NCI-H526 (cell line): ENCODE measurements at regions not wholly inside any gene's neighbourhood (a gene's known extent, or its start where the extent isn't known, plus 50 kb on each side); places are given as distances from the start of the nearest gene placed in this dataset.

Experiments
- DNase-seq, 2 experiments: peaks; one replicate each; lab custom pipeline; 2025; lab: John Stamatoyannopoulos, UW

DNA sequence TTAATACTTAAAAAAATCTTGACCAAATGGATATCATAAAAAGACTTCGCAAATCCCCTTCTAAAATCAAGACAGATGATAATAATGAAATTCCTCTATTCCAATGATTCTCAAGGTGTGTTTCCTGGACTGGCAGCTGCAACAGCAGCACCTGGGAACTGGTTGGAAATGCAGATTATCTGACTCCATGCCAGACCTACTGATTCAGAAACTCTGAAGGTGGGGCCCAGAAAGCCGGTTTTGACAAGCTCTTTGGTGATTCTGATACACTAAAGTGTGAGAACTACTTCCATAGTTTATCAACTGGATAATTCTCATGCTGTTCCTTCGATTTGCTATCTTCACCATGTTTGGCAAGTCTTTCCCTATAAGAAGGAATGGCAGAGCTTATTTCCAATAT lies 252.1 kb downstream of the COL12A1 start:
- no peak for DNase-seq

DNA sequence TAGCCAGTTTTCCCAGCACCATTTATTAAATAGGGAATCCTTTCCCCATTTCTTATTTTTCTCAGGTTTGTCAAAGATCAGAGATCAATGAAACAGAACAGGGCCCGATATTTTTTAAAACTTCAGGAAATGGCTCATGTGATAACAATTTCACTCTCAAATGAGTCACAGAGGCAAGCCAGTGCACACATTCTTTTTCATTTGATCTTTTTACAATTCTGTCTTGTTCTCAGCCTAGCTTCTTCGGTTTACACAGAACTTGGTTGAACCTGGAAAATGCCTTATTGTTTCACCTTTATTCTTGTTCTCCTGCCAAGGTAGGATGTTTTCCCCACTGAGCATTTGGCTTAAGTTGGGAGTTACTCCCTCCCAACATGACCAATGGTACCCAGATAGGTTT lies 258.9 kb downstream of the COL12A1 start:
- no peak for DNase-seq

DNA sequence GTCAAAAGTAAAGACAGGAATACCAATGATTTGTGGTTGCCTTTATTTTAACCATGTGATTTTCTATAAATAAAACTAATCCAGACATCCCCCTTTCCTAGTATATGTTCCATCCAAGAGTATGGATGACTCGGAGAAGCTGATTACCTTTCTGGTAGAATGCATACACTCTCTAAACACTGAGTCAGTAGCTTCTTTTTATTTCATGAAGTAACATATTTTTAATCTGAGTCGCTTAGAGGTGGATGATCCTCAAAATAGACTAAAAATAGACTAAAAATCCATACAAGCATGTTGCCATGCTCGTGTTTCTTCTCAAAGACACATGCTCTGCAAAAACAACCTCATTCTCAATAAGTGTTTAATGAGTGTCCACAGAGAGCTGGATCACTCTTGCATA lies 263.7 kb downstream of the COL12A1 start:
- no peak for DNase-seq

DNA sequence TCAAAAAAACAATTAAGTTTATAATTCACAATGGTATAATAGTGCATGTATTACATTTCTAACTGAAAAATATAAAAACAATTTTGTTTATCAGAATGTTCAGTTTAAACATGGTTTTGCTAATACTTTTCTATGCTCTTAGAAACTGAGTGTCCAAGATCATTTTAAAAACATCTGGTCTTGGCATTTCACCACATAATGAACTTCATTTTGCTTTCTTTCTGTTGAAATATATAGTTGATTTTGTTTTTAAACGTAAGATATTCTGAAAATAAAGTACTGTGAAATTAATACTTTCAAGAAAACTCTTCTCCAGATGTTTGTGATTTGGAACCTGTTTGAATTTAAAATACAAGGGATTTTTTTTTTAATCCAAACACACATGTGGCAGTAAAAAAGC lies 264.4 kb downstream of the COL12A1 start:
- no peak for DNase-seq

DNA sequence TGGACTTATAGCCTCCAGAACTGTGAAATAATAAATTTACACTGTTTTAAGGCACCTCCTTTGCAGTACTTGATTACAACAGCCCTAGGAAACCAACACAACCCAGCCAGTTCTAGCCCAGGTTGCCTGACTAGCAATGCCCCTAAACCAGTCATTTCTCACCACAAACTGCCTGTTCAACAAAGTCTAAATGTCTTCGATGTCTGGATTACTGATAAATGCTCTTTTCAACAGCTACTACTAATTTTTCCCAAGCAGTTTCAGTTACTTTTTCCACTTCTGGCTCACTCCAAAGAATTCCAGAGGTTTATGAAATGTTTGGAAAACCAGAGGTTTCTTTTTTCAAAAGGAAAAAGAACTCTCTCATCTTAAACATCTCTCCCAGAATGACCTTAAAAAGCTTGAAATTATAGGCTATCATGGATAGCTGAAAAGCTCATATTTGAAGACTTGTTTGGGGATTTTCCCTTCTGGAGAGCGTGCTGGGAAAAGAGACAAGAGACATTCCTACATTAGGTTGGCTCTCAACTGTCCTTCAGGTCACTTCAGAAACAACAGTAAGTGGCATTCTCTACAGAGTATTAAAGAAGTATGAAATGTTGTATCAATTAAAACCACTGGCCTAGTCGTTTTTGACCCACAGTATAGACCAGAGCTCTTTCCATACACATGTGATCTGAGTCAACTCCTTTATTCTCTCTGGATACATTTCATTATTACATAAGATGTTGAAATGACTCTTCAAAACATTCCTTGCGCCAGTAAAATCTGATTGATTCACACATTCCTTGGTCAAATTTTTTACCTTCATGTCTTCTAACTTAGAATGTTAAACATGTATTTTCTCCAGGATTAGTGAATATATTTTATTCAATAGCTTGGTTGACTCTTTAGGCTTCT lies 265.9 kb downstream of the COL12A1 start:
- DNase-seq = no peak

DNA sequence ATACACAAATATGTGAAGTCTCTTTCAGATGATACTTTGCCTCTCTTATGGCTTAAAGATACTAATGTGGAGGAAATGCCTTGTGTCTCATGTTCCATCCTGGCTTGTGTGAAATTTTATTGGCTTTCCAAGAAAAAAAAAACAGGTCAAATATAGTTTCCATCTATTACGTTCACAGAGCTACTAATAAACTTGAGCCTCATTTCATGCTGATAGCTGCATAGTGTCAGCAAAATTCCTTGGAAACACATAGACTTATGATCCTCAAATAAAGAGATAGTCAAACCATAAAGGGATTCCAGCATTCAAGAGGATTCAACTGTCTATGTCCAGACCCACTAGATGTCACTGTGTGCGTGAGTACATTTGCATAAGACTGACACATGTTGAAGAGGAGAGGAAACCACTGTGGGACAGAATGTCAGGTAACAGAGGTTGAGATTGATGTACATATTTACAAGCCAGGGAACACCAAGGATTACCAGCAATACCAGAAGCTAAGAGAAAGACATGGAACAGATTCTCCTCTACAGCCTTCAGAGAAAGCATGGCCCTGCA lies 266.6 kb downstream of the COL12A1 start:
- DNase-seq = peak in 1 of 2 experiments; percentile 22

DNA sequence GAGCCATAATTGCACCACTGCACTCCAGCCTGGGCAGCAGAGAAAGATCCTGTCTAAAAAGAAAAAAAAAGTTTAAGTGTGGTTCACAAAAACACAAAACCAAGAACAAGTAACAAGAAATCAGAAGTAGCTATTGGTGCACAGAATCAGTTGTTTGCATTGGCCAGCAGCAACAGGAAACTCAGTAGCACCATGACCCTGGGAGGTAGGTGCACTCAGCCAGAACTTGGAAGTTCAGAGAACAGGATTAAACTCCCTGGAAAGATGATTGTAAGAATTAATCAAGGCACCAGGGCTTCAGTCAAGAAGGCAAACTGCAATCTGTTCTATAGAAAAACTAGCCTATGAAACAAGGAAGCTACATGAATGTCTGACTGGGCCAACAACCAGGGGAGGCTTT lies 267.9 kb downstream of the COL12A1 start:
- DNase-seq = no peak

DNA sequence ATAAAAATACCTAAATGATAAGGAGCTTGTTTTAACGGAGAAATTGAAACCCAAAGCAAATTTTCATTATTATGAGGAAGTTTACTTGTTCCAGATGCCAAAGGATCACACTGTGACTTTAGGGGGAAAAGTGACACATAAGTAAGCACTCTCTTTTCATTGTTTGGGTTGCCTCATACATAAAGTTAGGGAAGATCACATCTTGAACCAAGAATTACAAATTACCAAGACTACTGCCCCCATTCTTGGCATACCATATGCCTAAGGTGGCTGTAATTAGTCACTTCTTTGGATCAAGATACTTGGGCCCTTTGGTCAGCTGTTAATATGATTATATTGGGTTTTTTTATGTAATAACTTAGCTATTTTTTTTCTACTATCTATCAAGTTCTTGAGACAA lies 269.0 kb downstream of the COL12A1 start:
- no peak for DNase-seq

DNA sequence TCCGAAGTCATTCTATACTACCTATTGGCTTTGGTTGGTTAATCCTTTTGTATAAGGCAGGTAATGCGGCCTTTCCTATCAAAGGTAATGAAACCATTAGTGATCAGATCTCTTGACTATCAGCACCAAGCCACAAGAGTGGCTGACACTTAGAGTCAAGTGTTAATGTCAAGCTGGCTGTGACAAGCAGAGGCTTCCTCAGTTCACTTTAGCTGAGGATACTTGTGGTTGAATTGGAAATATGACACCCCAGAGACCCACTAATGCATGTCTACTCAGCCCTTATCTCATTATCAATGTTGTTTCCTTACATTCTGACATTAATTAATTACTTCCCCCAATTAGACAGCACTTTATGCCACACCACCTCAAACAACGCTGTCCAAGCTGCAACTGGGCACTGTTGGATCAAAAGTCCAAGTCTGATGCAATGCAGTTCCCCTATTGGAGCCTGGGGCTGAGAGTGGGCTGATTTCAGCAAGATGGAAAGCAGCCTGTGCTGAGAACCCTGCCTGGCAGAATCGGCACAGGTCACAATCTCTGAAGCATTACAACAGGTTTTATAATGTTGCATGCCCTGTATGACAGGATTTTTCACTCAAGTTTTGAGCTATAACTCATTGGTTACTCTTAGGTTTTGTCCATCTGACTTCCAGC lies 273.5 kb downstream of the COL12A1 start:
- no peak for DNase-seq

DNA sequence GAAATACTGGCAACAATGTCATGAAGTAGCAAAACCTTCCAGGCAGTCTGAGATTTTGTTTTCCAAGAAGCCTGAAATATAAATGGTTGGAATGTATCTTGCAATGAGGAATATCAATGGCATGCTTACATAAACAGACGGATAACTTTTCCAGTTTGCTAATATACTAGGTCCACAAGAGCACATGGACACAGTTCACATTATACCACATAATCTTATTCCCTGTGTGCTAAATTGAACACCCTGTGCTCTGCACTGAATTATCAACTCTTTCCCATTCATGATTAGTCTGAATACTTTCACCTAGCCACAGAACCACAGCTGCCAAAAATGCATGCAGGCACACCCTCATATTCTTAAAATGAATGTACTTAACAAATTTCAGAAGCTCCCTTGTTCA lies 274.3 kb downstream of the COL12A1 start:
- DNase-seq = no peak

DNA sequence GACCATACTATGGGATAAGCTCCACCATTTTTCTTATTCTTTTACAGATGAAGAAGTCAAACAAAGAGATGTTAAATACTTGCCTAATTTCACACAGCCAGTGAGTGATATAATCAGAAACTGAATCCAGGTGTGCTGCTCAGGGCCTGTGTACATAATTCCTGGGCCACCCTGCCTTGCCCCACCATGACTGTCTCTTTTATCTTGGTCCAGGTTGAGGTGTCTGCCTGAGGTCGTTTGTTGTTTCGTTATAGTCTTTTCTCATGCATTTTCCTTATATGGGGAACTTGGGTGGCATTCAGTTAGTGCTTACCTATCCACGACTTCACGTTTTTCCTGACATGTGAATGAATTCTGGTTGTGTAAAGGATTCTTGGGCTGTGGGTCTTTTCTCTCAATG lies 277.6 kb downstream of the COL12A1 start:
- DNase-seq = no peak

DNA sequence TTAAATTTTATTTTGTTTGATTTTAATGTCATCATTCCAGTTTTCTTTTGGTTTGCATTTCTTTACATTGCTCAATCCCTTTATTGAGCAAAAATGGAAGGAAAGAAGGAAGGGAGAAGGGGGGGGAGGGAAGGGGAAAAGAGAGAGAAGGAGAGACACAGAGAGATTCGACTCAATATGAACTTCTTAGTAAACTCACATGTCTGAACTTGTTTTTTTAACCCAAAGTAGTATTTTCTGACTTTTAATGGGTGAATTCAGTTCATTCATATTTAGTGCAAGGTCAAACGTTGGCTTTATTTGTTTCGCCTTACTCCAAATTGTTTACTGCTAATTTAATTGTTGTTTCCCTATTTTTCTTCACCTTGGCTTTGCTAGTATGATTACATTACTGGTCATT lies 278.6 kb downstream of the COL12A1 start:
- no peak for DNase-seq

DNA sequence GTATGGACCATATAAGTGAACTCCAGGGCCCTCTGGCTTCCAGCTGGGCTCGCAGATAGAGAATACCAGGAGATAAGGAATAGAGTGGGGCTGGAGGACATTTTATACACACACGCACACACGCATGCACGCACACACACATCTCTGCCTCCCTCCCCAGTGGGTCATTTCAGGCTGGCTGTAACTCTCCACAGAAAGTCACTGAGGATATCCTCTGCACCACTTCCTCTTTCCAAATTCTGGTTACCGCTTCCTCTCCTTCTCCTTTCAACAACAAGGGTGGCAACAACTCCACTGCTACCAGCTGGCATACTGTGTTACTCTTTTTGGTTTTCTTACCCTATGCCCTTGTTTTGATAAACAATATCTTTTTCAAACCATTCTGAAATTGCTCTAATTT lies 280.2 kb downstream of the COL12A1 start:
- DNase-seq = no peak

DNA sequence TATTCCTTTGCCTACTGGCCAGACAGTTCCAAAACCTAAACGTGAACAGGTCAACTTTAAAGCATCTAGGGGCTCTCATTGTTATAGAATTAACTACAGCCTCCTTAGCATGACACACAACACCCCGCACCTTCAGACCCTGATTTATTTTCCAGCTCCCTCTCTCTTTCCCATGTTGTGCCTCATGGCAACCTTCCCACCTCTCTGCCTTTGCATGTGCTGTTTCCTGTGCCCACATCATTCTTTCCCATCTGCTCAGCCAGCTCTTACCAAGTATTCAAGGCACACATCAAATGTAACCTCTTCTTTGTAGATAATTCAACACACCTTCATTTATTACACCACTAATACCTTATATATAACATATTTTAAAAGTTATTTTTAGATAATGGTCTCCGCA lies 291.0 kb downstream of the COL12A1 start:
- DNase-seq = no peak

DNA sequence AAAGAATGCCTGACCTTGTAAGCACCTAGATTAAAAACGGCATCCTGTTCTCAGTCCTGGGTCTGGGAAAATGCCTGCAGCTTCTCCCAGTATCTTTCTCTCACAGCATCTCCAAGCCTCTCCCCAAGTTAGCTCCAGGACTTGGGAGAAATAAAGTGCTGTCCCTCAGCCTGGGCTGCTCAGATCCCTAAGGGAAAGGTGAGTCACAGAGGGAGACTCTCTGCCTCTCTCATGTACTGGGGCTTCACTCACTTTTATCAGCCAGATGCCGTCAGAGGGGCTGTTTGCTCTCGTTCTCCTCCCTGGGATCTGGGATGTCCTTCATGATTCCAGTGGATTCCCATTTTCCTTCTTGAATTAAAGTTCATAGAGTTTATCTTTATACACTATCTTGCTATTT lies 293.6 kb downstream of the COL12A1 start:
- no peak for DNase-seq

DNA sequence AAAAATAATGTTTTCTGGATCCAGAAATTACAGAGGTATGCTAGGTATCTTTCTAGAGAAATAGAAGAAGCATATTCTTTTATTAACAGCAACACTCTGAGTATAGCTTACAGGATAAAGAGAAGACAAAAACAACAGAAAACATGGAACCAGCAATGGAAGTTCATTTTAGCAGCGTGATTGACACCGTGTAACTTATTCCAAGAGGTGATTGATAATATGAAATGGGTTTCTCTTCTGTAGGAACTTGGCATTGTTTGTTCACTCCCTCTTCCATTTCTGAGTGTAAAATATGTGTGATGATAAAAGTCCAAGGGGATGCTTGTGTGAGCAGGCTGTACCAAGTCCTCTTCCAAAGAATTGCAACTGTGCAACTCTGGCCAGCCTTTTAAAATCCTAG lies 303.0 kb downstream of the COL12A1 start:
- no peak for DNase-seq

DNA sequence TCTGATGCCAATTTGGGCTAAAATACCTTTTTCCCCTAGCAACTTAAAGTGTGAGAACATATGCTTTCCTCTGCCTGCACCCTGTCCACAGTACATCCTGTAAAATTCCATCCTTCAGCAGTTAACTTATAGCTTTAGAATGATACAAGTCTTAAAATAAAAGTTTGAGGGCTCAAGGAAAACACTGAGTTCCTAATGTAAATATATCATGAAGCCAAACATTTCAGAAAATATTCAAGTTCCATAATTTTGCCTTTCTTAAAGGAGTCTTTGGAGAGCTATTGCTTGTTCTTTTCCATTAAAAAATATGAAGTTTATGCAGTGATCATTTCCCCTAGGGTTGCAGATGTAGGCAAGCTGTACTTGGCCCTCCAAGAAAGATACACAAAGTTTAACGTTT lies 303.8 kb downstream of the COL12A1 start:
- no peak for DNase-seq

DNA sequence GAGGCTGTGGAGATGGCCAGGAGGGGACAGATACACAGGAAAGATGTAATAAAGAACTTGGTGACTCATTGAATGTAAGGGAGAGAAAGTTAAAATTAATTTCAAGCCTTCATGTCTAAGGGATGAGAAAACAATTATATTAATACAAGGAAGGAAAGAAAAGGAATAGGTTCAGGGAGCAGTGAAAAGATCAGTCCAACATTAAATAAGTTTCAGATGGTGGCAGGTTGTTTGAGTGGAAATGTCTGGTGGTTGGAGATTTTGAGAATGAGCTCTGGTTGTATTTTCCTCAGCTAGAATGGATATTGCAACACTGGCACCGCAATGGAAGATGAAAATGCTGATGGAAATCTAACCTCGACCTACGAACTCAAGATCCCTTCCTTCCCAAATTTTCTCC lies 304.3 kb downstream of the COL12A1 start:
- DNase-seq = no peak

DNA sequence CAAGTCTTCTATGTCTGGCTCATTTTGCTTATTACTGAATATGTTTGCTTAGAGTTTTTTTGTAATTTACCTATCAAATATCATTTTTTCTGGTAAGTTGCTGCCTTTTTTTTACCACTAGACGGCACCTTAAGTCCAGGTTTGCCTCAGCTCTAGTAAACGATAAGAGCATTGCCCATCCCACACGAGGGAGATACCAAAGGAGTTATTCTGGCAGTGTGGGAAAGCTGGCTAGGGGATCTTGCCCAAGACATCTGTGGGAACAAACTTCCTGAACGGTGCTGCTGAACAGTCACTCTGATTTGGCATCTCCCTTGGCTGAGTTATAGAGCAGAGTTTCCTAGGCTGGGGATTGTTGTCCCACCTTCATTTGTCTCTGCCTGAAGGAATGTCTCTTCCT lies 306.4 kb downstream of the COL12A1 start:
- peak in 1 of 2 experiments; percentile 28 for DNase-seq

DNA sequence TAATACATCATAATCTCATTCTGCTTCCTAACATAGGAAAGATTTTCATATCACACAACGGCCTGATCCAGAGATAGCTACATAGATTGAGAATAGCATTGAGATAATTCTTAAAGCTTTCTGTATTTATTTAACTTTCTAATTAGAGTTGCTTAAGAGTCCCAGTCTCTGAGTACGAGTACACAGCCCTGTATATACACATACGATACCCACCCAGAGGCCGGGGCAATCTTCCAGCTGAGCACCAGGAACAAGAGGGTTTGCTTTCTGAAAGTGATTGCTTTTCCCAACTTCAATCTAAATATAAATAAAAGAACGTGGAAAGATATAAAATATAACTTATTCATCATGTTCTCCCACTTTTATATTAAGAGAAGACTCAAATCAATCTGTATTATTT lies 313.8 kb downstream of the COL12A1 start:
- no peak for DNase-seq

DNA sequence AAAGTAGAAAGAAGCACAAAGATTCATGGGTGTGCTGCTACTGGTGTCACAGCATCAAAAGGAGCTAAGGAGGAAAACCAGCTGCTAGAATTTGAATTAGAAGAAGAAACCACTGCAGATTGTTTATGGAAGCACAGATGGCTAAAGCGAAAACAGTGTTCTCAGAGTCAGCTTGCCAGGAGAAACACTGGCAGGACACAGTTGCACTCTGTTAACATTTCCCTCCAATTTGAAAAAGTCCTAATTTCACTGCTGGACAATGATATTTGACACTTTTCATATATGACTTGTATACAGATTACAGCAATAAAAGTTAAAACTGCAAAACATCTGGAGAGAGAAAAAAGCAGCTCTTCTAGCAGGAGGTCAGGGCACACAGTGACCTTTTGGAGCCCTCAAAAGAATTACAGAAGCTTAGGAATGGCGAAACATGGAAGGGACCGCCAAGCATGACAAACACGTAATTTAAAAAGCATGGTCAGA lies 314.5 kb downstream of the COL12A1 start:
- DNase-seq = no peak

DNA sequence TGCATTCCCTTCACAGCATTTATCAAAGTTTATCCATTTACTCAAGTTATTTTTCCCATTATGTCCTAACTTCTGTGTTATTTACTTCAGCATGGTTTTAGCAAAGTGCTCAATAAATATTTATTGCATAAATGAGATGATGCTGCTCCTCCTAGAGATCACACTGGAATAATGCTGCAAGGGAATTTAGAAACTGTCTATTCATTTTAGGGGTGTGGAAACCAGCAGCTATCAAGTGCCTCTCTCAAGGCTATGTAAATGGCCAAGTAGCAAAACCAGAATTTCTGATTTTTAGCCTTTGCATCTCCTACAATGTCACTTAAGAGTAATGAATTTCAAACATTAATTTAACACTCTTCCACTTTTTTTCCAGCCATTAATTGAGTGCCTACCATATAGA lies 316.2 kb downstream of the COL12A1 start:
- DNase-seq = no peak

DNA sequence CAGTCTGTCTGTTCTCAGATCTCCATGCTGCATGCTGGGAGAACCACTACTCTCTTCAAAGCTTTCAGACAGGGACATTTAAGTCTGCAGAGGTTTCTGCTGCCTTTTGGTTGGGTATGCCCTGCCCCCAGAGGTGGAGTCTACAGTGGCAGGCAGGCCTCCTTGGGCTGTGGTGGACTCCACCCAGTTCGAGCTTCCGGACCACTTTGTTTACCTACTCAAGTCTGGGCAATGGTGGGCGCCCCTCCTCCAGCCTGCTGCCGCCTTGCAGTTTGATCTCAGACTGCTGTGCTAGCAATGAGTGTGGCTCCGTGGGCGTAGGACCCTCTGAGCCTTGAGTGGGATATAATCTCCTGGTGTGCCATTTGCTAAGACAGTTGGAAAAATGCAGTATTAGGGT lies 317.1 kb downstream of the COL12A1 start:
- peak in 1 of 2 experiments; percentile 7 for DNase-seq
